HepG2 (cell line): ENCODE measurements at regions not wholly inside any gene's neighbourhood (a gene's known extent, or its start where the extent isn't known, plus 50 kb on each side); places are given as distances from the start of the nearest gene placed in this dataset.

ENCODE experiments used
- NCOA2 ChIP-seq: sonication (generic); formaldehyde crosslinking; IDR thresholded peaks from 2 replicates; pipeline ENCODE4 v1.8.0; 2022; ENCODE audit warnings: inconsistent platforms
- NR2F6 ChIP-seq, 2 experiments: IDR thresholded peaks; 2 replicates each; pipeline ENCODE4 v1.6.1; 2016; ENCODE audit warnings: antibody characterized with exemption in 1 of 2, mild to moderate bottlenecking in 1 of 2
- PHF21A ChIP-seq: sonication (generic); formaldehyde crosslinking; IDR thresholded peaks from 2 replicates; pipeline ENCODE4 v1.5.0; 2020; ENCODE audit warnings: mild to moderate bottlenecking, missing genetic modification reagents
- PLRG1 ChIP-seq: fragments of 450-650 bp; conservative IDR thresholded peaks from 2 replicates; pipeline ENCODE4 v1.6.1; 2016
- ZNF180 ChIP-seq: sonication (generic); formaldehyde crosslinking; IDR thresholded peaks from 2 replicates; pipeline ENCODE4 v1.4.0; 2020; ENCODE audit warnings: low read depth, missing genetic modification reagents, borderline replicate concordance
- TF ChIP-seq, protein P1 (sequence below): IDR thresholded peaks from 2 replicates; pipeline ENCODE4 v1.6.1; 2016; ENCODE audit warnings: low read depth, missing genetic modification reagents, missing compliant biosample characterization
- TF ChIP-seq, protein P2 (sequence below): sonication (generic); formaldehyde crosslinking; IDR thresholded peaks from 2 replicates; pipeline ENCODE4 v1.9.0; 2021; ENCODE audit warnings: mild to moderate bottlenecking, missing genetic modification reagents

DNA sequence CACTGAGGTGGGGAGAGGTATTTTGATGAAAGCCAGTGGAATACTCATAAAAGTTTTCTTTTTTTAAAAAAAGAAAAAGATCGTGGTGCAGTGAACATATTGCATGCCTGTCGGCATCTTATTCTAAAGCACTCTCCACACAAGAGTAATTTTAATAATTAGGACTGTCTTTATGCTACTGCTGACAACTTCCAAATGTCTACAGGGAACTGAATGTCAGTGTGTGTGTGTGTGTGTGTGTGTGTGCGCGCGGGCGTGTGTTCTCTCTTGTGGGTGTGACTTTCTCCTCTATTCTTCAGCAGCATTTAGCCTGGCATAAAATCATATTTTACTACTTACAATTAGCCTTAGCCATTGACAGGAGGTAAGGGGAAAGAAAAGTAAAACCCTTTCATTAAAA, 268.5 kb downstream of the C3orf38 start (continued):
- TF ChIP-seq, protein P1, sequence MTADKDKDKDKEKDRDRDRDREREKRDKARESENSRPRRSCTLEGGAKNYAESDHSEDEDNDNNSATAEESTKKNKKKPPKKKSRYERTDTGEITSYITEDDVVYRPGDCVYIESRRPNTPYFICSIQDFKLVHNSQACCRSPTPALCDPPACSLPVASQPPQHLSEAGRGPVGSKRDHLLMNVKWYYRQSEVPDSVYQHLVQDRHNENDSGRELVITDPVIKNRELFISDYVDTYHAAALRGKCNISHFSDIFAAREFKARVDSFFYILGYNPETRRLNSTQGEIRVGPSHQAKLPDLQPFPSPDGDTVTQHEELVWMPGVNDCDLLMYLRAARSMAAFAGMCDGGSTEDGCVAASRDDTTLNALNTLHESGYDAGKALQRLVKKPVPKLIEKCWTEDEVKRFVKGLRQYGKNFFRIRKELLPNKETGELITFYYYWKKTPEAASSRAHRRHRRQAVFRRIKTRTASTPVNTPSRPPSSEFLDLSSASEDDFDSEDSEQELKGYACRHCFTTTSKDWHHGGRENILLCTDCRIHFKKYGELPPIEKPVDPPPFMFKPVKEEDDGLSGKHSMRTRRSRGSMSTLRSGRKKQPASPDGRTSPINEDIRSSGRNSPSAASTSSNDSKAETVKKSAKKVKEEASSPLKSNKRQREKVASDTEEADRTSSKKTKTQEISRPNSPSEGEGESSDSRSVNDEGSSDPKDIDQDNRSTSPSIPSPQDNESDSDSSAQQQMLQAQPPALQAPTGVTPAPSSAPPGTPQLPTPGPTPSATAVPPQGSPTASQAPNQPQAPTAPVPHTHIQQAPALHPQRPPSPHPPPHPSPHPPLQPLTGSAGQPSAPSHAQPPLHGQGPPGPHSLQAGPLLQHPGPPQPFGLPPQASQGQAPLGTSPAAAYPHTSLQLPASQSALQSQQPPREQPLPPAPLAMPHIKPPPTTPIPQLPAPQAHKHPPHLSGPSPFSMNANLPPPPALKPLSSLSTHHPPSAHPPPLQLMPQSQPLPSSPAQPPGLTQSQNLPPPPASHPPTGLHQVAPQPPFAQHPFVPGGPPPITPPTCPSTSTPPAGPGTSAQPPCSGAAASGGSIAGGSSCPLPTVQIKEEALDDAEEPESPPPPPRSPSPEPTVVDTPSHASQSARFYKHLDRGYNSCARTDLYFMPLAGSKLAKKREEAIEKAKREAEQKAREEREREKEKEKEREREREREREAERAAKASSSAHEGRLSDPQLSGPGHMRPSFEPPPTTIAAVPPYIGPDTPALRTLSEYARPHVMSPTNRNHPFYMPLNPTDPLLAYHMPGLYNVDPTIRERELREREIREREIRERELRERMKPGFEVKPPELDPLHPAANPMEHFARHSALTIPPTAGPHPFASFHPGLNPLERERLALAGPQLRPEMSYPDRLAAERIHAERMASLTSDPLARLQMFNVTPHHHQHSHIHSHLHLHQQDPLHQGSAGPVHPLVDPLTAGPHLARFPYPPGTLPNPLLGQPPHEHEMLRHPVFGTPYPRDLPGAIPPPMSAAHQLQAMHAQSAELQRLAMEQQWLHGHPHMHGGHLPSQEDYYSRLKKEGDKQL (CRISPR knock-in tag), result no peak
- no peak for TF ChIP-seq PHF21A (CRISPR knock-in tag)
- TF ChIP-seq NCOA2 (CRISPR knock-in tag), result no peak
- no peak for TF ChIP-seq PLRG1
- TF ChIP-seq NR2F6 (IDR thresholded peaks at IDR 0.05), result no peak
- no peak for TF ChIP-seq NR2F6 (CRISPR knock-in tag; IDR thresholded peaks at IDR 0.05)
- TF ChIP-seq ZNF180, result no peak
- TF ChIP-seq, protein P2, sequence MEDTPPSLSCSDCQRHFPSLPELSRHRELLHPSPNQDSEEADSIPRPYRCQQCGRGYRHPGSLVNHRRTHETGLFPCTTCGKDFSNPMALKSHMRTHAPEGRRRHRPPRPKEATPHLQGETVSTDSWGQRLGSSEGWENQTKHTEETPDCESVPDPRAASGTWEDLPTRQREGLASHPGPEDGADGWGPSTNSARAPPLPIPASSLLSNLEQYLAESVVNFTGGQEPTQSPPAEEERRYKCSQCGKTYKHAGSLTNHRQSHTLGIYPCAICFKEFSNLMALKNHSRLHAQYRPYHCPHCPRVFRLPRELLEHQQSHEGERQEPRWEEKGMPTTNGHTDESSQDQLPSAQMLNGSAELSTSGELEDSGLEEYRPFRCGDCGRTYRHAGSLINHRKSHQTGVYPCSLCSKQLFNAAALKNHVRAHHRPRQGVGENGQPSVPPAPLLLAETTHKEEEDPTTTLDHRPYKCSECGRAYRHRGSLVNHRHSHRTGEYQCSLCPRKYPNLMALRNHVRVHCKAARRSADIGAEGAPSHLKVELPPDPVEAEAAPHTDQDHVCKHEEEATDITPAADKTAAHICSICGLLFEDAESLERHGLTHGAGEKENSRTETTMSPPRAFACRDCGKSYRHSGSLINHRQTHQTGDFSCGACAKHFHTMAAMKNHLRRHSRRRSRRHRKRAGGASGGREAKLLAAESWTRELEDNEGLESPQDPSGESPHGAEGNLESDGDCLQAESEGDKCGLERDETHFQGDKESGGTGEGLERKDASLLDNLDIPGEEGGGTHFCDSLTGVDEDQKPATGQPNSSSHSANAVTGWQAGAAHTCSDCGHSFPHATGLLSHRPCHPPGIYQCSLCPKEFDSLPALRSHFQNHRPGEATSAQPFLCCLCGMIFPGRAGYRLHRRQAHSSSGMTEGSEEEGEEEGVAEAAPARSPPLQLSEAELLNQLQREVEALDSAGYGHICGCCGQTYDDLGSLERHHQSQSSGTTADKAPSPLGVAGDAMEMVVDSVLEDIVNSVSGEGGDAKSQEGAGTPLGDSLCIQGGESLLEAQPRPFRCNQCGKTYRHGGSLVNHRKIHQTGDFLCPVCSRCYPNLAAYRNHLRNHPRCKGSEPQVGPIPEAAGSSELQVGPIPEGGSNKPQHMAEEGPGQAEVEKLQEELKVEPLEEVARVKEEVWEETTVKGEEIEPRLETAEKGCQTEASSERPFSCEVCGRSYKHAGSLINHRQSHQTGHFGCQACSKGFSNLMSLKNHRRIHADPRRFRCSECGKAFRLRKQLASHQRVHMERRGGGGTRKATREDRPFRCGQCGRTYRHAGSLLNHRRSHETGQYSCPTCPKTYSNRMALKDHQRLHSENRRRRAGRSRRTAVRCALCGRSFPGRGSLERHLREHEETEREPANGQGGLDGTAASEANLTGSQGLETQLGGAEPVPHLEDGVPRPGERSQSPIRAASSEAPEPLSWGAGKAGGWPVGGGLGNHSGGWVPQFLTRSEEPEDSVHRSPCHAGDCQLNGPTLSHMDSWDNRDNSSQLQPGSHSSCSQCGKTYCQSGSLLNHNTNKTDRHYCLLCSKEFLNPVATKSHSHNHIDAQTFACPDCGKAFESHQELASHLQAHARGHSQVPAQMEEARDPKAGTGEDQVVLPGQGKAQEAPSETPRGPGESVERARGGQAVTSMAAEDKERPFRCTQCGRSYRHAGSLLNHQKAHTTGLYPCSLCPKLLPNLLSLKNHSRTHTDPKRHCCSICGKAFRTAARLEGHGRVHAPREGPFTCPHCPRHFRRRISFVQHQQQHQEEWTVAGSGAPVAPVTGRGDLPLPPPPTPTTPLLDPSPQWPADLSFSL (CRISPR knock-in tag), result no peak
